ENCODE measurements at regions not wholly inside any gene's neighbourhood (a gene's known extent, or its start where the extent isn't known, plus 50 kb on each side); places are given as distances from the start of the nearest gene placed in this dataset.

DNA sequence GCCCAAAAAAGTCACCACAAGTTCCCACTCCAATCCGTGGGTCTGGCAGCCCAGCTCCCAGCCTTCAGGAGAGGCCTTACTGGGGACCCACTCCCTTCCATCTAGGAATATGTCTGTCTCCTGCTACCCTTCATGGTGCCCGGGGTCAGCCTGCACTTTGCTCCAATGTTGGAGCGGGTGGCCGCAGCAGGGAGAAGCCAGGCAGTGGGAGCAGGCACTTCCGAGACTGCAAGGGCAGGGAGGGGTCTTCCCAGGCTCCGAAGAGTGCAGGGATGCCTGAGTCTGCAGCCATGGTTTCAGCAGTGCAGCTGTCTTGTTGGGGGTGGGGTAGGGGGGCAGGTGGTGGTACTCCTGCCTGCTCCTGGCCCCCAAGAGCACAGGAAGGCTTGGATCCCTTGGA, 1616.2 kb downstream of the SLITRK5 start:
- no peak for TF ChIP-seq GATA2 (IDR thresholded peaks at IDR 0.05; ENCODE audit: low read depth, low read length)
- TF ChIP-seq GATA3 (IDR thresholded peaks at IDR 0.05; ENCODE audit: low read depth, low read length) = no peak

All from SH-SY5Y (cell line).